Fibroblast of mammary gland (primary cell): ENCODE measurements at regions not wholly inside any gene's neighbourhood (a gene's known extent, or its start where the extent isn't known, plus 50 kb on each side); places are given as distances from the start of the nearest gene placed in this dataset.

Experiments used
- DNase-seq: peaks from one replicate; pipeline ENCODE4 v3.0.0-alpha.2; 2010; ENCODE audit warnings: low read depth
- H3K4me3 ChIP-seq: 2 replicates; pipeline ENCODE4 v1.5.1; 2011; ENCODE audit warnings: low read depth, mild to moderate bottlenecking, low read length, moderate library complexity; ENCODE audit not compliant: control insufficient read depth
- CTCF ChIP-seq: conservative IDR thresholded peaks from 2 replicates; pipeline ENCODE4 v1.5.1; 2011; ENCODE audit warnings: low read depth, low read length, inconsistent platforms; ENCODE audit not compliant: control insufficient read depth, insufficient read depth

- TF ChIP-seq CTCF = no peak
- no peak overlapping the region for H3K4me3 ChIP-seq
- peak; percentile 59 for DNase-seq
These were observed 77.6 kb upstream of the FYN start for GRCh38 chr6:111950661-111951496.

GRCh38 chr6:111951497-111952085, 78.3 kb upstream of the FYN start:
- TF ChIP-seq CTCF = no peak
- DNase-seq = no peak
- no peak overlapping the region for H3K4me3 ChIP-seq

- no peak overlapping the region for H3K4me3 ChIP-seq
- TF ChIP-seq CTCF = no peak
- DNase-seq = peak; percentile 70
These were observed 79.0 kb upstream of the FYN start for GRCh38 chr6:111952274-111952673.

GRCh38 chr6:111952821-111953540, 79.7 kb upstream of the FYN start:
- H3K4me3 ChIP-seq = no peak overlapping the region
- DNase-seq = peak; percentile 78
- peak; percentile 10 for TF ChIP-seq CTCF

GRCh38 chr6:111956098-111956497, 82.8 kb upstream of the FYN start:
- TF ChIP-seq CTCF = no peak
- DNase-seq = no peak
- H3K4me3 ChIP-seq = no peak overlapping the region

- no peak for DNase-seq
- no peak for TF ChIP-seq CTCF
- no peak overlapping the region for H3K4me3 ChIP-seq
These were observed 84.5 kb upstream of the FYN start for GRCh38 chr6:111957623-111958315.
